ENCODE measurements at regions not wholly inside any gene's neighbourhood (a gene's known extent, or its start where the extent isn't known, plus 50 kb on each side); places are given as distances from the start of the nearest gene placed in this dataset.

DNA sequence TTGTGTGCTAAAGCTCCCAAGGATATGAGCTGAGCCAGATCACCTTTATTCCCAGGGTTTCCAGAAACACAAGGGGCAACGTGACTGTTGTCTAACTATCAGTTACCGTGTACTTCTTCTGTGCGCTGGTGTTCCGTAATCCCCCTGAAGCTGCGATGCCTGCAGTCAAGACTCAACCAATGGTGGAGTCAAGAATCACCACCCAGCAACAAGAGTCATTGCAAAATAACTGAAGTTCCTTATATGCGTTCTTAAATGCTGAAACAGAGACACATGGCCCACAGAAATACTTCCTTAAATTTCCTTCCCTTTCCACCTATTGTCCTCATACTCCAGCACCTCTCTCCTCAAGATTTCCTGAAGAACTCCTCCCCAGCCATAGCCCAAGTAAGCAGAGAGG lies 200.2 kb downstream of the KATNAL1 start:
- no peak for FAIRE-seq

DNA sequence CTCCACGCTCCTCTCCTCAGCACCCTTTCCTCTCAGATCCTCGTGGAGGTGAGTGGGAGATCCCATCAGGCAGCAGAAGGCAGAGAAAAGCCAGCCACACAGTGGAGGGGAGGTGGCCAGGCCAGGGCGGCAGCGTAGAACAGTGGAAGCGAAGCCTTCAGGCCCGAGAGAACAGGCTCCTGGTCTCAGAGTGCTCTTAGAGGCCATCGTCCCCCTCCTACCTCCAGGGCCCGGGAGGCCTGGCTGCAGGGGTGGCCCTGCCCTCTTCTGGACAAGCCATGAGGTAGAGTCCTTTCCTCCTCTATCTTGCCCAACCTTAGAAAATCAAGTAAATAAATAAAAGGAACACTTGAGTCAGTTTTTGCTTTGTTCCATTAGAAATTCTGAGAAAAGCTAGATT lies 202.0 kb downstream of the KATNAL1 start:
- FAIRE-seq, result no peak

DNA sequence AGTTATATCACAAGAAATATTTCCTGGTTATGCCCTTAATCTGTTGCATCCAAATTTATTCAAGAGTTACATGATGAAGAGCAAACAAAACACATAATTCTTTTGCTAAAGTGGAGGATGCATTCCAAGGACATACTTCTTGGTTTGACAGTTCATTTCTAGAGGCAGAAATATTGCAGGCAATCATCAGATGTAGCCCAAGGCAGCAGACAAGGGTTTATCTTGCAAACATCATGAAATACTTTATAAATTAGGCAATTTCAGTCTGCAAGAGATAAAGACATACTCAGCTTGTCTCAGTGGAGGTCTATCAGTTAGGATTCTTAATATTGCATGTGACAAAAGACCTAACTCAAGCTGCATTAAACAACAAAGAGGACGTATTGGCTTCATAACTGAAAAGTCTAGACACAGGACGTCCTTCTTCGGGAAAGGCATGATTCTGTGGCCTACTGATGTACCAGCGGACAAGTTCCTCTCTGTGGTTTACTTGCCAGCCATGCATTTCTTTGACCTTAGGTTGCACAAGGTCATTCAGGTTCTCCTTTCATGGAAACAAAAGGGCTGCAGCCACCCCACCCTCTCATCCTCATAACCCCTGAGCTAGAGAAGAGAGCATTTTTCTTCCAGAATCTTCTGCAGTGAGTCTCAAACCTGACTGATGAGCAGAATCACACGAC lies 204.1 kb downstream of the KATNAL1 start:
- no peak for FAIRE-seq

DNA sequence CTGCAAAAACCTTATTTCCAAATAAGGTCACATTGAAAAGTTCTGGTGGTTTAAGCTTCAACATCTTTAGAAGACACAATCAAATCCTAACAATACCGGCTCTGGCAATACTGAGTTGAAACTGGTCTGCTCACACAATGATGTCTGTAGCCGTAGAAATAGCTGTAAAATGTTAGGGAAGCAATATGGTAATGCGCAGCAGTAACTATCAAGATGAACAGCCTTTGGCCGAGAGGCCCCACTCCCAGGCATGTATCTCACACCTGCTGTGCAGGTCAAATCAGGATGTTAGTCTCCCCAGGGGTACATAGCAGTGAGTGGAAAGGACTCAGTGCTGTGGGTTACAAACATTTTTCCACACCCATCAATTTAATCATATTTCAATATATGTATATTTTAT lies 207.1 kb downstream of the KATNAL1 start:
- no peak for FAIRE-seq

DNA sequence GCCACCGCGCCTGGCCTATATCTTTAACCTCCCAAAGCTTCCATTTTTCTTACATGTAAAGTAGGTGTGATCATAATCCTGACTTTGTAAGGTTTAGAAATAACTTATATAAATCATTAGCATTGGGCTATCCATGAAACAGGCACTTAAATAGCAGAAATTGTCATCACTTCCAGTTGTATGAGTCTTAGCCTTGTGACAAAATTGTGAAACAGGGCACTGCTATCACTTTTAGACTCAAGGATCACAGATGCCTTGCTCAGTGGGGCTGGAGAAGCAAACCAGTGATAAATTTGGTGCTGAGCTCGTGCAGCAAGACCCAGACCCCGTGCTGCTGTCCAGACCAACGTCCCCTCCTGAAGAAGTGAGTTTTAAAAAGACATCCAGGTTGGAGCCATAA lies 209.7 kb downstream of the KATNAL1 start:
- no peak for FAIRE-seq

DNA sequence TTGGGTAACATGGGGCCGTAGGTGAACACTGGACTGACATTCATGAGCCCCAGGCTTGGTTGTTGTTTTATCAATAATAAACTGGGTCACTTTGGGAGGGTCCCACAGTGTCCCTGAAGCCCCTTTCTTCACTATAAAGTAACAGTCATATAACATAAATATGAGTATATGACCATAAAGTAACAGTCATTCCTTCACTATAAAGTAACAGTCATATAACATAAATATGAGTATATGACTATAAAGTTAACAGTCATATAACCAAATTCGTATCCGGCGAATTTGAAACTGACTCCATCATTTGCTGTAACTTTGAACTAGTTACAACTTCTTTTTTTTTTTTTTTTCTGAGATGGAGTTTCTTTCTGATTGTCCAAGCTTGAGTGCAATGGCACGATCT lies 210.3 kb downstream of the KATNAL1 start:
- no peak for FAIRE-seq

DNA sequence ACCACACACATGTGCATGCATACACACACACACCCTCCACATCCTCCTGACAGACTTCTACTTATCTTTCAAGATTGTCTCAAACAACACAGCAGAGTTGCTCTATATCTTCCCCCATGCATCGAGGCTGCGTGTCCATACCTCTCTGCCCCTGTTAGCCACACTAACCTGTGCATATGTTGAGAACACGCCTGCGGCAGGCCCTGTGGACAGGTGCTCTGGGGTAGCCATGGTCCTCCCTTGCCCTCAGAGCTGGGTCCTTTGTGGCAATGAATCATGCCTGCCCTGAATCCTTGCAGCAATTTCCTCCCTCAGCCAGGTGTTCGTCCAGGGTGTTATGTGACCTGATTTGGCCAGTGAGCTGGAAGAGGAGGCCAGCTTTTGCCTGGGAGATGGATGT lies 213.3 kb downstream of the KATNAL1 start:
- no peak for FAIRE-seq

DNA sequence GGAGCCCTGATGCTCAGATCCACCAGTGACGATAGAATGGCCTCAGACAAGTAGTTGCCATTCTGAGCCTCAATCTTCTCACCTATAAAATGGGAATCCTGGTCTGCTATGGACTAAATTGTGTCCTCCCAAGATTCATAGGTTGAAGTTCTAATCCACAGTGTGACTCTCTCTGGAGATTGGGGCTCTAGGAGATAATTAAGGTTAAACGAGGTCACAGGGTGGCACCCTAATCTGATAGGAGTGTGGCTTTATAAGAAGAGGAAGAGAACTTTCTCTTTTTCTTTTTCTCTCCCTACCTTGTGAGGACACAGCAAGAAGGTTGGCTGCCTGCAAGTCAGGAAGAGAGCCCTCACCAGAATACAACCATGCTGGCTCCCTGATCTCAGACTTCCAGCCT lies 214.1 kb downstream of the KATNAL1 start:
- no peak for FAIRE-seq

DNA sequence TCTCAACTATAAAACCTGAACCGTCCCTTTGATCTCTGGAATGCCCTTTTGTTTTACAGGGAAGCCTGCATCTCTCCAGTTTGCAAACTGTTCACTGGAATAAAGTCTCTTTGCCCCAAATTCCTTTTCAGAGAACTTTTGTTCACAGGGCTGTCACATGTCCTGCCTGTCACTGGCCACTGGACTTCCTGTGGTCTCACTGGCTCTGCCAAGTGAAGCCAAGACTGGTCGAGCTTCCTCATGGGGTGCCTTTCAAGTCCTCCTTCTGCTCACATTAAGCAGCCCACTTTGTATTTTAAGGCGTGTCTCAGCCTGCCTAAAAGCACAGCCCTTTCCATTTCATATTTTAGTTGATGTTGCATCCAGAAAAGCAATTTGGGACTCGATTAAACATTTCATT lies 215.7 kb downstream of the KATNAL1 start:
- no peak for FAIRE-seq

DNA sequence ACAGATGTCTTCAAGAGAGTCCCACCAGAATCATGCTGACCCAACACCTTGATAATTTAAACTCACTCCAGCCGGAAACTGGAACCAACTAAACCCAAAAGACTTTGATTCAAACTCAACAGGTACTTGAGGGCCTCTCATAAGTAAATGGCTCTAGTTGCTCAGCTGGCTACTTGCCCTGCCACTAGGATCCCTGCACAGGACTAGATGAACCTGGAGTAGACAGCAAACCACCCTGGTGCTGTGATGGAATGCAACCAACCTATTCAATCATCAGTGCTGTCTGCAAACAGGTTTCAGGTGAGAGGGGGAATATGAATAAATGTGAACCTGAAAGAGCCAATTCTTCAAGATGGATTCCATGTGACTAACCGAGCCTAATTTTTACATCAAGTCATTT lies 216.3 kb downstream of the KATNAL1 start:
- FAIRE-seq, result no peak

DNA sequence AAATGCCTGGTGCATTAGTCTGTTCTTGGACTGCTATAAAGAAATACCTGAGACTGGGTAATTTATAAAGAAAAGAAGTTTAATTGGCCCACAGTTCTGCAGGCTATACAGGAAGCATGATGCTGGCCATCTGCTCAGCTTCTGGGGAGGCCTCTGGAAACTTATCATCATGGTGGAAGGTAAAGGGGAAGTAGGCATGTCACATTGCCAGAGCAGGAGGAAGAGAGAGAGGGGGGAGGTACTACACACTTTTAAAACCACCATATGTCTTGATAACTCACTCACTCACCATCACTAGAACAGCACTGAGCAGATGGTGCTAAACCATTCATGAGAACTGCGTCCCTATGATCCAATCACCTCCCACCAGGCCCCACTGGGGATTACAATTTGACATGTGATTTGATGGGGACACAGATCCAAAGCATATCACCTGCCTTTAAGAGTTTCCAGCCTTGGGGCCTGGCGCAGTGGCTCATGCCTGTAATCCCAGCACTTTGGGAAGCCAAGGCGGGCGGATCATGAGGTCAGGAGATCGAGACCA lies 219.0 kb downstream of the KATNAL1 start:
- no peak for FAIRE-seq

DNA sequence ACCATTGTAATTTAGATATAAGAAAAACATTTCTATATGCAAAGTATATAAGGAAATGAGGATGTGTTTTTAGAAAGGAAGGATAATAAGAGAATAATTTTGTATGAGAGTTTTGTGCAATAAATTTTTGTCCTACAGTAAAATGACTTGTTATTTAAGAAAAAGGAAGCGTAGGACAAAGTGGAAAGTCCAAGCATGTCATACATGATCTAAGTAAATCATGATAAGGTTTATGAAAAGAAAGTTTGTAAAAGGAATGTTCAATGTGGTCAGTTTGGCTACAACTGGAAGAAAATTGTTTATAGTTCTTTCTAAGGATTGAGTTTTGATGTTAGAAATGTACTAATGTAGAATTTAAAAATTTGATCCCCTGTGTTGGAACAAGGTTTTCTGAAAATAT lies 222.3 kb downstream of the KATNAL1 start:
- no peak for FAIRE-seq

DNA sequence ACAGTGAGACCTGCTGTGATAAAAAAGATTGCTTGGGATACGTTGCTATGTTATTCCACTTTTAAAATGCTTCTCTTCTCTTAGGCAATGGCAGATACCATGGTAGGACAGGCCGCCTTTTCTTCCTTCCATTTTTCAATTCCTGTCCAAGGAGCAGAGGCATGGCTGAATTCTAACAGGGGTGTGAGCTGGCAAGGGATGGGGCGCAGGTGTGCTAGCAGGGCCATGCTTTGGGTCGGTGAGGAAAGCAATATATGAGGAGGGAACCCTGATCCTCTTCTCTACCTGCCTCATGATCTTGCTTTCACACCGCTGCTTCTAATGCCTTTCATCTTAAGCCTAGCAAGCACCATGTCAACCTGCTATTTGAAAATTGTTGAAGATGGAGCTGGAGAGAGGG lies 225.0 kb downstream of the KATNAL1 start:
- FAIRE-seq, result no peak

DNA sequence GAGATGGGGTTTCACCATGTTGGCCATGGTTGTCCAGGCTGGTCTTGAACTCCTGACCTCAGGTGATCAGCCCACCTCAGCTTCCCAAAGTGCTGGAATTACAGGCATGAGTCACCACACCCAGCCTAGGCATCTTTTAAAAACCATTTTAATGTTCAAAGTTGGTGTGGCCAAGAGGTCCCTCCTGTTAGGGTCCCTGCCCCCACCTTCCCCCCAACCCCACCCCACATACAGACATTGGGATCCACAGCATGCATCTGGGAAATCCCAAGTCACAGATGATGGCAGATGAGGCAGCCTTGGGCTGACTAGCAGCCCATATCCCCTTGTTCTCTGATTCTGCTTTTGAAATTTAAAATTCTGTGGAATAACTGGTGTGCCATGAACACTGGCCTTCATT lies 226.0 kb downstream of the KATNAL1 start:
- no peak for FAIRE-seq

DNA sequence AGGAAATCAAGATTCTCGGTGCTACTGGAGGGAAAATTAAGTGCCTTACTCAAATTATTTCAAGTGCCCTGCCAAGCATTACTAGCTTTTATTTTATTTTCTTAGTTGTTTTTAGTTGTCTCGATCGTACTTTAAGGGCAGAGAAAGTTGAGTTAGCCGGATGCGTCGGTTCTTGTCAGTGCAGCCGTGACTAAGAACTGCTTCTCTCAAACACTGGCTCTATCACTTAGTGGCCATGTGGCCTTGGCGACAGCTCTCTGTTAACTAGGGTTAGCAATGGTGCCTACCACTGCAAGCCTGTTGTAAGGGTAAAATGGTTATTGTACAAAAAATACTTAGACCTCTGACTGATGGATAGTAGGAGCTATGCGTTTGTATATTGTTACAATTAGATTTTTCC lies 227.8 kb downstream of the KATNAL1 start:
- FAIRE-seq, result no peak

DNA sequence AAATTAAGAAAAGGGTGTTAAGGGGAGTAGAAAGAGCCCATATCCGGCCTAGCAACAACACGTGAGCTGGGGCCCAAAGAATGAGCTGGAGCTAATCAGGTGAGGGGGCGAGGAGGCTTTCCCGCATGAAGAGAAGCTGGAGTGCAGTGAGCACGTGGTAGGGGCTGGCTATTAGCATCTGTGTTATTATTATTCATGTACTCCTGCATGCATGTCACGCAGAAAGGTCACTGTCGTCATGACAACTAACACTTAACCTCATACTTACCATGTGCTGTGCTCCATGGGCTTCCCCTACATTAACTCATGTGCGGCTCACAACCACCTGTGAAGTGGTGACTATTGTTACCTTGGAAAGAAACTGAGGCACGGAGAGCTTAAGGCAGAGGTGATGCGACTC lies 227.6 kb upstream of the UBL3 start:
- FAIRE-seq, result no peak

DNA sequence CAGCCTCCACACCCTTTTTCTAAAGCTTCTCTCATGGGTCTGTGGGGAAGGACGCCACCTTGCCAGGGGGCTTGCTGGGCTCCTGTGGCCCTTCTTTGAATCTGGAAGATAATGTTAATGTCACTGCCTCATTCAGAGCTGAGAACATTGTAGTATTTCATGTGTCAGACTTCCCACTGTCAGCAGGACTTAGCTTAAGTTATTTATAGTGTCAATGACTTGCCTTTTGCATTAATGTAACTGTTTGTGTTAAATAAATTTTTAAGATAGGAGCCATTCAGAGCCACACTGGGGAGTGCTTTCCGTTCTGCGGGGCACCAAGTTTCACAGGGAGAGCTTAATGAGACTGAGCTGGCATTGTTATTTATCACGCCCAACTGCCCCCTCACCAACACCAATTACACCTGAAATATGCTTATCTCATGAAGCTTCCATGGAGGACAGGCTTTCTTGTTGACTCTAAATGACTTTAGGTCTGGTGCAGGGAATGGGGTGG lies 226.9 kb upstream of the UBL3 start:
- no peak for FAIRE-seq

DNA sequence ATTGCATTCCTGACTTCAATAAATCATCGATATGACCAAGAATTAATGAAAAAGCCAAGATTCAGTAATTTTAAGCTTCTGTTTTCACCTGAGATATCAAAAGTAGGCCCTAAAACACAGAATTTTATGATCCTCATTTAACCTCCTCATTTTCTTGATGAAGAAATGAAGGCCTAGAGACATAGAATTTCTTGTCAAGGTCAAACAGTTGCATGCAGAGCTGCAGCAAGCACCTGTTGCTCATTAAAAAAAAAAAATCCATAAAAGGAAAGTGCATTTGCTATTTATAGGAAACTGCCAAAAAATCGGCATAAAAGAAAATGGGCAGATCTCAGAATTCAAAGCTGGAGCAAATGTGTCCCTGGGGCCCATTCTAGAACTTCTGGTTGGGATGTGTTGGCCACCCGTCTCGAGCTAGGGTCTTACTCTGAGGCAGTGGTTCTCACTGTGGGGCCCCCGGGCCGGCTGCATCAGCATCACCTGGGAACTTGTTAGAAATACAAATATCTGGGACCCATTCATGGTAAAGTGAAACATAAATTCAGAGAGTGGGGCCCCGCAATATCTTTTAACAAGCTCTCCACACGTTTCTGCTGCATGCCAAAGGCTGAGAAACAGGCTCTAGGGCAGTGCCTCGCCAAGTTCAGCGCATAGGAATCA lies 224.7 kb upstream of the UBL3 start:
- FAIRE-seq, result no peak

DNA sequence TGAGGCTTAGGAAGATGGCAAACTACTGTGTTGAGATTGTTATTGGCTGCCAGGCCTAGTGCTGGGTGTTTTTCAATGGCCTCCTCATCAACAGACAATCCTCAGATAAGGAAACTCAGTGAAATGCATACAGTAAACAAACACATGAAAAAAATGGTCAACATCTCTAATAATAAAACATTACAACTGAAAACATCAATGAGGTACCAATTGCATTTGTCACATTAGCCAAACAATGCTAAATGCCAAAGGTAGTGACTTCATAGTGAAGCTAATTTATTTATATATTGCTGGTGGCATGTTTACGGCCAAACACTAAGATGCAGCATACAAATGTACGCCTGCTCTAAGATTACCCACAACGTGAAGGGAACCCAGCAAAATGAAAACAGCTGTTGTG lies 224.0 kb upstream of the UBL3 start:
- FAIRE-seq, result no peak

DNA sequence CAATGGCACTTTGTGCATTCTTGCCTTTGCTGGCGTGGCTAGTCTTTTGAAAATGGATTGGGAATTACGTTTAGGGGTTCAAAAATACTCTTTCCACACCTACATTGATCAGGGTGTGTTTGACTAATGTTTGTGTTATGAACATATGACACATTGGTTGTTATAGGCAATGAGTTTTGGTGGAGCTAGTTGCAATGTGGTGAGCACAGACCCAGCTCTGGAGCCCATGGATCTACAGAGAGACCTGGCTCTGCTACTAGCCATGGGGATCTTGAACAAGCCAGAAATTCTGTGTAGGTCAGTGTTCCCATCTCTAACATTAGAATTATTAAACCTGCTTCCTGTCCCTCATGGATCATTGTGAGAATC lies 222.4 kb upstream of the UBL3 start:
- no peak for FAIRE-seq

DNA sequence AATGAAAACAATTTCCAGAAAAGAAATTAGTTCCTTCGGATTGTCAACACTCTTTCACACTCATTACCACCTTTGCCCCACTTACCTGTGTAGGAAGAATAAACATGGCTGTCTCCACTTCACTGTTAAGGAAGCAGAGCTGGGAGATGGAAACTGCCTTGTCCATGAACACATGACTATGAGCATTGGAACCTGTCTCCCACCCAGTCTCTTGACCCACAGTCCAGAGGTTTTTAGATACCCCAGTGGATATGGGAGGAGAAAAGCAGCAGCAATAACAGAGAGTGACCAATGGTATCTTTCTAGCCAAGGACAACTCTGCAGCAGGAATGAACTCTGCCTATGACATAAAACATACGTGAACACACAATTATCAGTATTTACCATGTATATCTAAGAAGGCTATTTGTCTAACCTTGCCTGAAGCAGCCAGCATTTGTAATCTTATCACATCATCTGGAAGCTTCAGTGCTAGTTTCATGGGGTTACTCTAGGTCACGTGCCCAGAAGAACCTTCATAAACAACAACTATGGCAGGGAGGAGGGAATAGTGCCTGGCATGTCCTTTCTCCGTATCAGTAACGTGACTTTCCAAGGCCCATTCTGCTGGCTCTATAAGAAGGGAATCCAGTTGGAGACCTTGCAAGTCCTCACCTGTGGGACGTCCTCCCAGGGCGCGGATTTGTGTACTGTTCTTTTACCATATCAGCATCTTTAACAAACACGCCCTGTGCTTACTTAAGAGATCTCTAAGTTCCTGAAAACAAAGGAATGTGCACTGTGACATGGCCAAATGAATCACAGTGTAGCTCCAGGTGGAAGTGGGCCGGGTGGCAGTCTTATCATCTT lies 221.8 kb upstream of the UBL3 start:
- no peak for FAIRE-seq

DNA sequence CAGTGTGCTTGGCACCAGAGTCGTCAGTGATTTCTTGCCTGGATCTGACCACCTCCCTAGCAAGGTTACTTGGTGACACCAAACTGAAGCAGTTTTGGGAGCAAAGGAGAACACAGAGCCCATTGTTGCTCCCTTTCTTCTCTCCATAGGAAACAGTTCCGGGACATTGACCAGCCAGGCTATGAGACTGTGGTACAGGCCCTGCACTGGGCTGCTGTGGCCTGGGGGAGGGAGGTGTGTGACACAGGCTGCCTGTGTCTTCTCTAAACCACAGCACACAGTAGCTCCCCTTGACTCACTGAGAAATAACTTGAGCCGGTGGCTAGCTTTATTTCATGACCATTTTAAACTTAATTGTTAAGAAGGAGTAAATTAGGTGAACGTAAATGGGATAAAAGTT lies 214.8 kb upstream of the UBL3 start:
- FAIRE-seq, result no peak

DNA sequence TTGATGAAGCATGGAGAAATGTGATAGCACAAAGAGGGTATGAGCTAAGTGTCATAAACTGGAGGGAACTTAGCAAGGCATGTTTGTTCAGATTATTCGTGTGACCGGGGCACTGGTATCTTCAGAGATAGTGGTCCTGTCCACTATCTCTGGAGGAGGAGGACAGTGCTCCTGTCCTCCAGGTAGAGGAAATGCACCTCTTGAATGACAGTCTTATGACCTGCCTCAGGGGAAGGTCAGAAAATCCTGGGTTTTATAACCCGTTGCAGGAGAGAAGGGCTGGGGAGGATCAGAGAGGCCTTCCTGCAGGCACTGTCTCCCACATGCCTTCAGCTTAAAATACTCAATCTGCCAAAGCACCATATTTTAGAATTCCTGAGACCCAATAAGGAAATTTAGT lies 213.5 kb upstream of the UBL3 start:
- FAIRE-seq, result no peak

DNA sequence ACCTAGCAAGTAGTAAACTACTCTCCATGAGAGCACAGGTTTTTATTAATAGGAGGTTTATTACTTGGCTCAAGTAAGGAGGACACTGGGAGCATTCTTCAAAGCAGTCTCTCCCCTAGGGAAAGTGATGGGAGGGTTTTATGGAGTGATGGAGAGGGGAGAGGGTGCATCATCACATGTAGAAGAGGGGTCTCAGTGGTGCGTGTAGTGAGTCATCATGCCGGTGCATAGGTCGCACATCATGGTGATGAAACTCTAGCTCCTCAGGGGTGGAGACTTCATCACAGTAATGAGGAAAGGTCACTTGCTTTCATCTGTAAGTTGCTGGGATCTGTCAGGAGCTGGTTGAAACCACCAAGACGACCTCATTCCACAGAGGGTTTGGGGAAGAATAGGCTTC lies 210.8 kb upstream of the UBL3 start:
- no peak for FAIRE-seq

Data from islet of Langerhans (tissue), 1 donor.